ENCODE measurements at regions not wholly inside any gene's neighbourhood (a gene's known extent, or its start where the extent isn't known, plus 50 kb on each side); places are given as distances from the start of the nearest gene placed in this dataset.
"Not testable (repeated sequence)": the region's sequence is repeated elsewhere in the genome, so short reads cannot be mapped to it uniquely, and the experiment has no call there.

DNA sequence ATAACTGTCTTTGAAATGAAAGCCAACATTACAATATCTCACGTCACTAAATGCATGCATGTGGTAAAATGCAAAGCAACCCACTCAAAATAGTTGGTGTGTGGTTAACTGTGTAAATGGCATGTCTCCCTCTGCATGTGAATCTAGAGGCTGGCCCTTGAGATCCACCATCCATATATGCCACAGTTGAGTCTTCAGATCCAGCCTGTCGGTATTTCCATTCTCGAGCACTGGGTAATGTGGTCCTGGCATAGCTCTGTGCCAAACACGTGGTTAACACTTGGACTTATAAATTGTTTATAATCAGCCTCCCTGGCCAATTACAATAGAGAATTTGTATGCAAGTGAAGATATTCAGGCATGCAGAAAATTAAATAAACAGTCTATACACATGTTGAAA, 90.3 kb downstream of the LYZL1 start:
- no peaks in the 10 kb centered on the region for H3K9me3 ChIP-seq (ENCODE audit: control insufficient read depth, insufficient read depth, low read depth, low read length)
- TF ChIP-seq ZNF660 (tag by site-specific recombination; IDR thresholded peaks at IDR 0.05) (no peak), SCRT2 (tag by site-specific recombination; IDR thresholded peaks at IDR 0.05) (no peak), MEIS1 (CRISPR knock-in tag; IDR thresholded peaks at IDR 0.05; ENCODE audit: borderline replicate concordance) (no peak), FEZF1 (tag by site-specific recombination; IDR thresholded peaks at IDR 0.05) (no peak), KLF7 (tag by site-specific recombination; IDR thresholded peaks at IDR 0.05; ENCODE audit: borderline replicate concordance) (no peak), ZBTB1 (tag by site-specific recombination; IDR thresholded peaks at IDR 0.05) (no peak), MYNN (tag by site-specific recombination; IDR thresholded peaks at IDR 0.05; ENCODE audit: borderline replicate concordance) (no peak), ZNF623 (tag by site-specific recombination; IDR thresholded peaks at IDR 0.05) (no peak), ZNF624 (tag by site-specific recombination; IDR thresholded peaks at IDR 0.05) (no peak), IKZF3 (tag by site-specific recombination; IDR thresholded peaks at IDR 0.05) (no peak), ZNF596 (tag by site-specific recombination; IDR thresholded peaks at IDR 0.05) (no peak), ZBTB17 (tag by site-specific recombination; IDR thresholded peaks at IDR 0.05) (no peak)
- TF ChIP-seq, protein P1, sequence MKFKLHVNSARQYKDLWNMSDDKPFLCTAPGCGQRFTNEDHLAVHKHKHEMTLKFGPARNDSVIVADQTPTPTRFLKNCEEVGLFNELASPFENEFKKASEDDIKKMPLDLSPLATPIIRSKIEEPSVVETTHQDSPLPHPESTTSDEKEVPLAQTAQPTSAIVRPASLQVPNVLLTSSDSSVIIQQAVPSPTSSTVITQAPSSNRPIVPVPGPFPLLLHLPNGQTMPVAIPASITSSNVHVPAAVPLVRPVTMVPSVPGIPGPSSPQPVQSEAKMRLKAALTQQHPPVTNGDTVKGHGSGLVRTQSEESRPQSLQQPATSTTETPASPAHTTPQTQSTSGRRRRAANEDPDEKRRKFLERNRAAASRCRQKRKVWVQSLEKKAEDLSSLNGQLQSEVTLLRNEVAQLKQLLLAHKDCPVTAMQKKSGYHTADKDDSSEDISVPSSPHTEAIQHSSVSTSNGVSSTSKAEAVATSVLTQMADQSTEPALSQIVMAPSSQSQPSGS (tag by site-specific recombination; IDR thresholded peaks at IDR 0.05; ENCODE audit: low read depth), result no peak
- TF ChIP-seq, protein P2, sequence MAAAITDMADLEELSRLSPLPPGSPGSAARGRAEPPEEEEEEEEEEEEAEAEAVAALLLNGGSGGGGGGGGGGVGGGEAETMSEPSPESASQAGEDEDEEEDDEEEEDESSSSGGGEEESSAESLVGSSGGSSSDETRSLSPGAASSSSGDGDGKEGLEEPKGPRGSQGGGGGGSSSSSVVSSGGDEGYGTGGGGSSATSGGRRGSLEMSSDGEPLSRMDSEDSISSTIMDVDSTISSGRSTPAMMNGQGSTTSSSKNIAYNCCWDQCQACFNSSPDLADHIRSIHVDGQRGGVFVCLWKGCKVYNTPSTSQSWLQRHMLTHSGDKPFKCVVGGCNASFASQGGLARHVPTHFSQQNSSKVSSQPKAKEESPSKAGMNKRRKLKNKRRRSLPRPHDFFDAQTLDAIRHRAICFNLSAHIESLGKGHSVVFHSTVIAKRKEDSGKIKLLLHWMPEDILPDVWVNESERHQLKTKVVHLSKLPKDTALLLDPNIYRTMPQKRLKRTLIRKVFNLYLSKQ (tag by site-specific recombination; IDR thresholded peaks at IDR 0.05; ENCODE audit: borderline replicate concordance), result no peak
- ChIA-PET POLR2A (no interaction called here), CTCF (interaction anchor here (0.8 to 4.8 kb wide), 4 partner anchors 10 to 117 kb away, joined by 3 to 25 read pairs (median 6); no protein-coding TSS in a partner anchor)
- no peaks in the 10 kb centered on the region for H3K36me3 ChIP-seq (ENCODE audit: control insufficient read depth in 2 of 2, insufficient read depth in 1 of 2, low read length in 2 of 2)
- no peaks in the 10 kb centered on the region for H3K4me1 ChIP-seq (ENCODE audit: control insufficient read depth, insufficient read depth, low read length)
- no peak overlapping the region for H3K4me3 ChIP-seq (ENCODE audit: low read depth, low read length)
- no peak overlapping the region for H3K27ac ChIP-seq (ENCODE audit: extremely low read depth, low read depth, low read length)

DNA sequence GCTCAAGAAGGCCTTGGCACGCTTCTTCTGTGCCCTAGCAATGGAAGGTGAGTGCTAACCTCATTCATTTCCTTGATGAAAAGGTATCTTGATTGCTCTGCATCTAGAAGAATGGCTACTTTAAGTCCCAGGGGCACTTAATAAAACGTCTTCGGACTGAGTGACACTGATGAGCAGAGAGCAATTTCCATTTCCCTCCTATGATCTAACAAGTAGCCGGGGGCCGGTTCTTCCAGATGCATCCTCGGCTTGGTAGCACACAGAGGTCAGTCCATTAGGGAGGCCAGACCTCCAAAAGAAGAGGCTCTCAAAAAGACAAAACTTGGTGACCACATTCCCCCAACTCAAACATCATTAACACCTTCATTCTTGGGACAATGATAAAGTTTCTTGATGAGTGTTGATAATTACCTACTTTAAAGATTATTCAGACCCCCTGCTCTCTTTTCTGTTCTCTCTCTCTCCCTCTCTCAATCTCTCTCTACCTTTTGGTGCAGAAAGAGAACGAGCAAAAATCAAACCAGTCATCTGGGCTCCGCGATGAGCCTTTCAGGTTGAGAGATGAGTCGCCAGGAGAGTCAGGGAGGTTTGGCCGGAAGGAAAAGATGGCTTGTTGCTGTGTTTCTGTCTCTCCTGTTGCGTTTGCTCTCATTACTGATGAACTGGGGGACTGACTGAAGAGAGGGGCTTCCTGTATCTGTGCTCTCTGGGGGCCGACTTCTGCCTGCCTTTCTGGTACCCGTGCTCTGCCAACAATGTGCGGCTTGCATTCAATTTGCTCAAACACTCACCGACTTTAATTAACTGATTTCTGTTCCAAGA, 91.1 kb downstream of the LYZL1 start:
- H3K9me3 ChIP-seq (ENCODE audit: control insufficient read depth, insufficient read depth, low read depth, low read length); H3K27ac ChIP-seq (ENCODE audit: extremely low read depth, low read depth, low read length); H3K4me3 ChIP-seq (ENCODE audit: low read depth, low read length); H3K36me3 ChIP-seq (ENCODE audit: control insufficient read depth in 2 of 2, insufficient read depth in 1 of 2, low read length in 2 of 2); H3K4me1 ChIP-seq (ENCODE audit: control insufficient read depth, insufficient read depth, low read length); POLR2A ChIA-PET: not testable (repeated sequence)
- CTCF ChIA-PET, result interaction anchor here (0.8 to 4.8 kb wide), 3 partner anchors 13 to 116 kb away, joined by 3 to 25 read pairs (median 8); no protein-coding TSS in a partner anchor
- peak; percentile 42; the same call in 1 of the 2 replicates for TF ChIP-seq ZNF596 (tag by site-specific recombination; IDR thresholded peaks at IDR 0.05)

DNA sequence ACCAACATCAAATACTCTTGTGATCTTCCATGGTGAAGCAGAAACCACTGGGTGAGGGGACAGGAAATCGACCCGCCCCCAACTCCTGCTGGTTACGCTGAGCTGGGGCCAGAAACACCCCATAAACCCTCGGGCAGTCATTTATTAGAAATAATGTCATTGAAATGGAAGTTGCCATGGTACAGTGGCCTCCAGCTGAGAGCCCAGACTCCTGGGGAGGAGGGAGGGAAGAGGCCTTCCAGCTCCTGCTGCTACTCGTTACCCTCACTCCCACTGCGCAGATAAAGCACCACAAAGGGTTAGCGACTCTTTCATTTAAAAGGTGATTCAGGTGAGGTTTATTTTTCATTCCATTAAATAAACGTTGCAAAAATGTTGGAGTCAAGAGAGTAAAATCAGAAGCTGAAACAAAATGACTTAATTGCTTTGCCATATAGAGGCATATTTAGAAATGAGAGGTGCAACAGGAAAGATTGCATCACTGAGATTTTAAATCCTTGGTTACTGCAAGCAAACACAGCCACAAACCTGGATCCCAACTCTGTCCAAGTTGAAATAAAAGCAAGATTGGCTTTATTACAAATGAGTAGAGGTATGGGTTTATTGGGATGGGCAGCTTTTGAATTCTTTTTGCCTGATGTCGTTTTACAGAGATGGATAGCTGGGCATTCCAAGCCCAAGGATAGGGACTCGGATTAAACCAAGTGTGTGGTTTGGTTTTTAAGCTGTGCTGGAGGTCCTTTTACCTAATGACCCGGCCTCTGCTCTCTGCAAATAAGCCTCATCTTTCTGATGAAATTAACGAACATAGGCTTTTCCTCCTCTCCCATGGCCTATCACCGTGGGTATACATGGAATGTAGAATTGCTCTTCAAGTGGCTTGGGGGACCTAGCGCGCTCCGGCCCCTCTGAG, 92.0 kb downstream of the LYZL1 start:
- H3K4me3 ChIP-seq (ENCODE audit: low read depth, low read length); H3K36me3 ChIP-seq (ENCODE audit: control insufficient read depth in 2 of 2, insufficient read depth in 1 of 2, low read length in 2 of 2); H3K27ac ChIP-seq (ENCODE audit: extremely low read depth, low read depth, low read length); H3K4me1 ChIP-seq (ENCODE audit: control insufficient read depth, insufficient read depth, low read length); POLR2A ChIA-PET; H3K9me3 ChIP-seq (ENCODE audit: control insufficient read depth, insufficient read depth, low read depth, low read length): not testable (repeated sequence)
- TF ChIP-seq ZNF610 (tag by site-specific recombination; IDR thresholded peaks at IDR 0.05; ENCODE audit: borderline replicate concordance) (peak; percentile 92; the same call in 1 of the 2 replicates), ZNF423 (tag by site-specific recombination; IDR thresholded peaks at IDR 0.05) (0 out of 2 replicates have a peak, but pooled peaks have one; percentile 20), ZIC2 (tag by site-specific recombination; IDR thresholded peaks at IDR 0.05) (peak; percentile 60; the same call in 1 of the 2 replicates), GLIS1 (tag by site-specific recombination; IDR thresholded peaks at IDR 0.05) (peak; percentile 75)
- CTCF ChIA-PET, result interaction anchor here (0.6 kb wide), 1 partner anchor 247 kb away, joined by 3 read pairs; no protein-coding TSS in a partner anchor
